ENCODE measurements at regions not wholly inside any gene's neighbourhood (a gene's known extent, or its start where the extent isn't known, plus 50 kb on each side); places are given as distances from the start of the nearest gene placed in this dataset.

GRCh38 chr4:11546391-11547175 lies 117.9 kb upstream of the HS3ST1 start:
- H3K27ac ChIP-seq (ENCODE audit: low read depth, low read length), result peak overlapping the region; percentile 96
- POLR2A ChIA-PET, result interaction anchor here (1.0 to 3.0 kb wide), 3 partner anchors 12 to 78 kb away, joined by 3 to 14 read pairs (median 5); no protein-coding TSS in a partner anchor
- no peaks in the 10 kb centered on the region for H3K36me3 ChIP-seq (ENCODE audit: control insufficient read depth in 1 of 2, insufficient read depth in 2 of 2, low read length in 2 of 2)
- H4K20me1 ChIP-seq (ENCODE audit: insufficient read depth), result no peaks in the 10 kb centered on the region
- H2AFZ ChIP-seq (ENCODE audit: low read depth, low read length, poor library complexity, severe bottlenecking), result no peak overlapping the region
- peaks cover 76 to 88% of the 10 kb centered on the region in 2 experiments for H3K4me1 ChIP-seq (ENCODE audit: control insufficient read depth in 1 of 2, insufficient read depth in 2 of 2, low read length in 2 of 2)
- no TSS peak for BruUV-seq (replicated peaks)
- H3K9me2 ChIP-seq (ENCODE audit: insufficient read depth), result no peaks in the 10 kb centered on the region
- RAD21 ChIA-PET (ENCODE audit: low non-redundant PET in 1 of 2, low total read pairs in 2 of 2, uncharacterized antibody in 2 of 2, unreplicated experiment in 2 of 2), result no interaction called here
- DNase-seq (ENCODE audit: low read depth, low spot score) (no peak), ATAC-seq (no peak)
- H3K9me3 ChIP-seq (ENCODE audit: control insufficient read depth in 1 of 2, insufficient read depth in 1 of 2, low read depth in 1 of 2, low read length in 2 of 2), result no peaks in the 10 kb centered on the region
- H3K9ac ChIP-seq (ENCODE audit: low read length), result peak overlapping the region; percentile 64
- intact Hi-C loops (cut with micrococcal nuclease), result loop anchor here (10.0 kb wide), 1 partner anchor 68 kb away; no protein-coding TSS in a partner anchor
- H3K4me2 ChIP-seq (ENCODE audit: low read length), result peak overlapping the region; percentile 20; the same call in 1 of the 2 replicates
- peak; percentile 9; the same call in 1 of the 2 replicates for TF ChIP-seq CBX3 (IDR thresholded peaks at IDR 0.05; ENCODE audit: low read depth)
- no peak for TF ChIP-seq TCF7L2 (IDR thresholded peaks at IDR 0.05; ENCODE audit: borderline replicate concordance, extremely low read depth, insufficient read depth, insufficient read length)
- TF ChIP-seq EZH2phosphoT487 (IDR thresholded peaks at IDR 0.05; ENCODE audit: borderline replicate concordance), result no peak
- TF ChIP-seq MAX (IDR thresholded peaks at IDR 0.05), result peak; percentile 43; the same call in 1 of the 2 replicates
- no peak for TF ChIP-seq SRF (IDR thresholded peaks at IDR 0.05; ENCODE audit: low read depth)
- no peak for TF ChIP-seq CEBPB (IDR thresholded peaks at IDR 0.05; ENCODE audit: low read depth)
- TF ChIP-seq EZH2 (IDR thresholded peaks at IDR 0.05), result no peak
- no peak for TF ChIP-seq ZBTB33 (IDR thresholded peaks at IDR 0.05; ENCODE audit: extremely low read depth, insufficient replicate concordance, low read length)
- no peak; the same call in 1 of the 2 replicates for TF ChIP-seq SP1 (IDR thresholded peaks at IDR 0.05; ENCODE audit: low read depth)
- no peak for TF ChIP-seq ZFX (IDR thresholded peaks at IDR 0.05)
- no peak overlapping the region for H3K4me3 ChIP-seq (replicated peaks in 1 of 2; ENCODE audit: low read depth in 1 of 2, low read length in 2 of 2)
- CTCF ChIA-PET, result no interaction called here
- H3K27me3 ChIP-seq (ENCODE audit: insufficient read depth, low read length), result no peaks in the 10 kb centered on the region
- H3K79me2 ChIP-seq (ENCODE audit: insufficient read depth, low read length), result no peaks in the 10 kb centered on the region
